Stimulated activated CD8-positive, alpha-beta memory T cell treated with anti-CD3 and anti-CD28 coated beads, Interleukin-7, amount 100 ng/mL, for 48 hours (primary cell): ENCODE measurements at regions not wholly inside any gene's neighbourhood (a gene's known extent, or its start where the extent isn't known, plus 50 kb on each side); places are given as distances from the start of the nearest gene placed in this dataset.

Experiments used
- DNase-seq, 2 donors: peaks; one replicate each; pipeline ENCODE4 v3.0.0-alpha.2; 2020; ENCODE audit warnings: low read depth in 1 of 2; ENCODE audit errors: extremely low read depth in 1 of 2

DNA sequence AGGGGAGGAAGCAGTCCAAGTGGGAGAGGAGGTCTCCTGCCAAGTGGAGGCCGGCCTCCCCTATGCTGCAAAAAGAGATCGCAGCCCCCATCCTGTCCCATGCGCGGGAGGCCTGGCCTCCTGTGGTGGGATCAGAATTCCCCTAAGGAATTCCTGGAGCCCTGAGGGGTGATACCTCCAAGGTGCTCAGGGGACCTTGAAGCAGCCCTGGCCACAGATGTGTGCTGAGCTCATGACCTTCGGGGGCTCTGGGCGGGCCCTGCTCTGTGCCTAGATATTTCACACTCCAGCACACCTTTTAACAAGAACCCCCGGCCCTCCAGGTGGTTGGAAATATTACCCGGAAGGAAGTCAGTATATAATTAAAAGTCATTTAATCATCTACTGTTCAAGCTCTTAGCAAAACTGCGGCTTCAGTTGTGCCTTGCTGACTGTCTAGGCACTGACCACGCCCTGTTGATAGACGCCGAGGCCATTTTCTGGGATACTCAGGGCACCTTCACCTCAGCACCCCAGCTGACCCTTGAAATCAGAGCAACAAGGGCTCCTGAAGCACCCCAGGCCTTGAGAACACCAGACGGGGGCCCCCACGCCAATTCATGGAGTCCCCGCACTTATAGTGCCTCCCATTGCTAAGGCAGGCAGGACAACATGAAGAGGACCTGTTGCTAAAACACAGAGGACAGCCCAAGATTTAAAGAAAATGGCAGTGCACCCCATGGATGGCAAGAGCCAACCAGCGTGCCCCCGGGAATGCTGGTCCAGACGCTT is 119.1 kb downstream of the NDUFA10 start:
- DNase-seq, result no peak

DNA sequence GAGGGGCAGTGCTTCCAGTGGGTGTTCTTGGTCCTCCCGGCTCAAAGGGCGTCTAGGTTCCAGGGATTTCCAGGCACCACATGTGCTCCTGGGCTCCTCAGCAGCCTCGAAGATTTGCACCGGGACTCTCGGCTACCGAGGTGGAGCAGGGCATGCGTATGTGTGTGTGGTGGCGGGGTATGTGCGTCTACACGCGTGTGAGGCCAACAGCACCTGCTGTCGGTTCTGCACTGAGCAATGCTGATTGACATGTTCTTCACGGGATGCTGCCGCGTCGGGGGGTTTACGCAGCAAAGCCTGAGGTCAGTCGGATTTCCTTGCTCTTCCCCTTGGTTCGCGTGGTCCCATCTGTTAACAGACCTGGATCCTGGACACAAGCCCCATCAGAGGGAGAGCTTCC is 119.8 kb downstream of the NDUFA10 start:
- no peak for DNase-seq

DNA sequence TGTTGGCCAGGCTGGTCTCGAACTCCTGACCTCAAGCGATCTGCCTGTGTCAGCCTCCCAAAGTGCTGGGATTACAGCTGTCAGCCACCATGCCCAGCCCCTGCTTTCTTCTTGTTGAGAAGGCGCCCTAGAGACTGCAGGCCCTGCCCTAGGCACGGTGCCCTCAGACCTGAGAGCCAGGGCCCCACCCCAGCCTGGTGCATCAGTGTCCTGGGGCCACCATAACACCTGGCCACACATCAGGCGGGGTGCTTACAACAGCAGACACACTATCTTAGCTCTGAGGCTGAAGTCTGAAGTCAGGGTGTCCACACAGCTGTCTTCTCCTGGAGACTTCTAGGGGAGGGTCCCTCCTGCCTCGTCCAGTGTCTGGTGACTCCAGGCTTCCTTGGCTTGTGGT is 120.6 kb downstream of the NDUFA10 start:
- DNase-seq, result no peak

DNA sequence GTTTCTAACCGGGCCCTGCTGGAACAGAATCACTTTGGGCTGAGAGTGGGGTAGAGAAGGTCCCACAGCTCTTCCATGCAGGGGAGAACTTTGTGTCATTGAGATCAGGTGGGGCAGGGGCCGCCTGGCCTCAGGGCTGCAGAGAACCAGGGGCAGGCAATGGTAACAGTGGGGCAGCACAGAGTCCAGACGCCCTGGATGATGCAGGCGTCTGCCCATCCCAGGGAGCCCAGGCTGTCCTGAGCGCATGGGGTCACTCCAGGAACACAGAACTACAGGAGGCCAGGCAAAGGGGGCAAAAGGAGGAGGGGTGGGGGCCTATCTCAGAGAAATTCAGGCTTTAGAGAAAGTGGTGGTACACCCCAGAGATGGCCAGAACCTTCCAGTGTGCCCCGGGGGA is 121.3 kb downstream of the NDUFA10 start:
- no peak for DNase-seq

DNA sequence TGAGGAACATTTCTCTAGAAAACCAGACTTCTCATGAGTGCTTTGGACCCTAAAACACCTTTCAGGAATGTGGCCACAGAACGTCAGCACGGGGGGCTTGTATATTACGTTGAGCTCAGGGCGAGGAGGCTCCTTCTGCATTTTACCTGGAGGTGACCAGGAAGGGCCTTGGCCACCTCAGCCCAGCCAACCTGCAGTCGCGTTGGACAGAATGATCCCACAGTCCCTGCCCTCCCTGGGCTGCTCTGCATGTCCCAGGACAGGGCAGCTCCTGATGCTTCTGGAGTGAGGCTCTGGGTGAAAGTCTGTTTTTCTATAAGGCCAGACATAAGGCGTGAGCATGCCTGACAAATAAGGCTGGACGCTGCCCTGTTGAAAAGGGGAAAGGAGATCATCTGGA is 121.9 kb downstream of the NDUFA10 start:
- no peak for DNase-seq

DNA sequence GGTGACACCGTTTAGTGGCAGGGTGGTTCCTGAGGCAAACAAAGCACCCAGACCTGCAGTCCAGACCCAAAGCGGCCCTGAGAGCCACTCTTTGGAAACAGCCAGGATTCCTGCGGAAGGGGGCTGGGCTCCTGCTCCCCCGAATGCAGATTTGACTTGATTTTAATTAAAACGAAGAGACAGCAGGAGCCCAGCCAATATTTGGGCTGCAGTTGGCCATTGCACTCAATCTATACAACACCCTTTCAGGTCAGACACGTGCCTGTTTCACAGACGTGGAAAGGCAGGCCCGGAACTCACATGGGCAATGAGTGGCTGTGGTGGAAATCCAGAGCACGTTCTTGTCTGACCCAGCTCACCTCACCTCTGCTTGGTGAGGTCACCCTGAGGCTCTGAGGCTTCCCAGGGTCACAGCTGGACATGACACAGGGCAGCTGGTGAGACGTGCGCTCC is 122.4 kb downstream of the NDUFA10 start:
- no peak for DNase-seq

DNA sequence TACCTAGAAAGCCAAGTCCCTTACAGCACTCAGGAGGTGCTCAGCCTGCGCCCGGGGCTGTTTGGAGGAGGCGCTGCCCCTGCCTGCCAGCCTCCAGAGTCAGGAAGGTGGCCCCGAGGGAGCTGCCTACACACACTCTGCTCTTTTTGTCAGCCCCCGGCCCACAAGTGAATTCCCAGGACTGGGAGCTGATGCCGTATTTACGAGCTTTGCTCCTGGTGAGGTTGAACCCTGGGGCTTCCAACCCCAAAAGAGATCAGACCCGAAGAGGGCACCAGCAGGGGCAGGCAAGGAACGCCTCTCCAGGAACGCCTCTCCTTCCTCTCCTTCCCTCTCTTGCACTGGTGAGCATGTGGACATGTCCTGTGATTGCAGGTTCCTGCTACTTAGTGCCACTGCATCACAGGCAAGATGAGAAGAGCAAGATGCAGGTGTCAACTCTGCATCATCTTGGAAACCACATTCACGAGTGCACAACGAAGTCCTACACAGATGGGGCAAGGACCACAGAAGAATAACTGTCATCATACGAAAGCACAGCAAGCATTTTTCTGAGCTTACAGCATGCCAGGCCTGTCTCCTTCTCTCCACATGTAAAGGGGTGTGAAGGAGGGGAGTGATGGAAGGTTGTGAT is 126.7 kb downstream of the NDUFA10 start:
- DNase-seq, result no peak

DNA sequence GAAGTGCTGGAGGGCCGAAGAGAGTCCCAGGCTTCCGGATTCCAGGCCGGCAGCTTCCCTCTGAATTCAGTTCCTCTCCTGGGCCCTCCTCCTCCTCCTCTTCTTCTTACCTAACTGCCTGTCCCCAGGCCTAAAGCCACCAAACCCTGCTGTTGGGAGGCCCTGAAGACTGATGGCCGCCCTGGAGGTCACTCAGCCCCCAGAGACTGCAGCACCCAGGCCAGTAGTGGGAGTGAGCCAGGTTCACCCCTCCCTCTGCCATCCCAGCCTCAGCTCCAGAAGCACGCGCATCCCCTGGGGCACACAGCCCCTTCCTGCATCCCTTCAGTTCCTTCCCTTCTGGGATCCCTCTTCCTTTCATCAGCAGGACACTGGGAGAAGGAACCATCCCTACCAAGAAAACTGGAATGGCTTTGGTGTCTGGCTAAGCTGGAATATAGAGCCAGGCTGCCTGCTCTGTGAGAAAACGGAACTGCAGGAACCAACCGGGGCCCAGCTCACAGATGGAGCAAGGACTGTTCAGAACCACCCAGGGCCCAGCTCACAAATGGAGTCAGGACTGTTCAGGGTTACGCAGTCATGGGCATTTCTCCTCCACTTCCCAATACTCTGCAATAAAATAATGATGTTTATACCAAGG is 127.4 kb downstream of the NDUFA10 start:
- no peak for DNase-seq

DNA sequence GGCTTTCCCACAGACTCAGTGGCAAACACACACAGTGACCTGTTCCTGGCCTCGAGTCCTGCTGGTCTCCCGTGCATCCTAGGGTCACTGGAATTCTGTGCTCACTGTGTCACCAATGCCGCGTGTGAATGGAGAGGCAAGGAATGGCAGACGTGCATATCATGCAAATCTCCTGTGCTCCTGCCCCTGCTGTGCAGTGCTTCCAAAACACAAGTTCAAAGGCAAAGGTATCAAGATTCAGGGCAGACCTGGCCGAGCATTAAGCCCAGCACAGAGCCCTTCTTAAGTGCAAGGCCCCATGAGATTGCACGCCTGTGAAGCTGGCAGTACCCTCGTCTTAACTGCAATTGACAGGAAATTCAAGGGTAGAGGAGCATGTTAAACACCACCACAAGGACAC is 129.1 kb downstream of the NDUFA10 start:
- DNase-seq, result no peak

DNA sequence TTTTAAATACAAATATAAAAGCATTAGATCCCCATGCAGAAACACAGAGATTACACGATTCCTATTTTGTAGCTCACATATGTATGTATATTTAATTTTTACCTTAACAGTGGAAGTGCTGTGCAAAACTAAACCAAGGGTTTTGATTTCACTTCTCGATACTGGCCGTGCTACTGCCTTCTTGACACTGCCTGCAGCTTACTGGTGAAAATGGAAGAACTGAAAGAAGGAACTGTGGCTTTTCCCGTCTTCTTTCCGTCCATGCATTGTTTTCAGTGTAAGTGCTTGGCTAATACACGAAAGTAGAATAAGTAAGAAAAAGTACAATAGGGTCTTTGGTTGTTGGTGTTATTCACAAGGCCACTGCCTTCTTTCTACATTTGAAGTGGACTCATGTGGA is 129.5 kb downstream of the NDUFA10 start:
- no peak for DNase-seq

DNA sequence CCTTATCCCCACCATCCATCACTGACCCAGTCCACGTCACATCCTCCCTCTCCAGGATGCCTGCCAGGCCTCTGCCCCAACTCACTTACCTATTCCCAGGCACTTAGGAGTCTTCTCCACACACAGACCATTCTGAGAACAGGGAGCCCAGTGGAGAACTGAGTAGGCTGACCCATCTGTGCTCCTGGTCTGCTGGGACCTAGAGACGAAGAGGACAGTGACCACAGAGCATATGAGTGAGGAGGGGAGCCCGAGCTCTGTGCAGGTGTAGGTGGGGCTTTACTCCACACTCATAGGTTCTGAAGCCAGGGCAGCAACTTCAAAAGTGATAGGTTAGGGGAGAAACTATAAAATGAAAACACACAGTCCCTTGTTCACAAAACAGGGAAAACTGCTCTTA is 130.0 kb downstream of the NDUFA10 start:
- no peak for DNase-seq

DNA sequence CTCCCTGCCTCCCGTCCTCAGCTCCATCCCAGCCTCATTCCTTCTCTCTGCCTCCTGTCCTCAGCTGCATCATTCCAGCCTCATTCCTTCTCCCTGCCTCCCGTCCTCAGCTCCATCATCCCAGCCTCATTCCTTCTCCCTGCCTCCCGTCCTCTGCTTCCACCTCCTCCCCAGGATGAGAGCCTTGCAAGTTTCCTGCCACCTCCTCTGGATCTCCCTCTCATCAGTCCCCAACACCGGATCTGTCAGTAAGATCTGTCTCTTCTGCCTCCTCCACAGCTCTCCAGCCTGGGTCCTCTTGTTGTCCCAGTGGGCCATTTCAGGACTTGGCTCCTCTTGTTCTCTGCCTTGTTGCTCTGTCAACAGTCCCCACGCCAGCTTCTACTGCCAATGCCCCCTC is 130.9 kb downstream of the NDUFA10 start:
- DNase-seq, result no peak

DNA sequence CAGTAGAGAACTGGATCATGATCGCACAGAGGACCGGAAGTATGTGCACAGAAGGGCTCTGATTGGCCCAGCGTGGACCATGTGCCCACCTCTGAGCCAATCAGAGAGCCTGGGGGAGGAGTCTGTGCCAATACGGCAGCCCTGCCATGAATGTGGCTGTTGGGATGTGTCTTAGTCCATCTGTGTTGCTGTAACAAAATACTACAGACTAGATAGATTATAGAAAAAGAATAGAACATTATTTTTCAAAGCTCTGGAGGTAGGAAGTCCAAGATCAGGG is 132.0 kb downstream of the NDUFA10 start:
- DNase-seq, result no peak

DNA sequence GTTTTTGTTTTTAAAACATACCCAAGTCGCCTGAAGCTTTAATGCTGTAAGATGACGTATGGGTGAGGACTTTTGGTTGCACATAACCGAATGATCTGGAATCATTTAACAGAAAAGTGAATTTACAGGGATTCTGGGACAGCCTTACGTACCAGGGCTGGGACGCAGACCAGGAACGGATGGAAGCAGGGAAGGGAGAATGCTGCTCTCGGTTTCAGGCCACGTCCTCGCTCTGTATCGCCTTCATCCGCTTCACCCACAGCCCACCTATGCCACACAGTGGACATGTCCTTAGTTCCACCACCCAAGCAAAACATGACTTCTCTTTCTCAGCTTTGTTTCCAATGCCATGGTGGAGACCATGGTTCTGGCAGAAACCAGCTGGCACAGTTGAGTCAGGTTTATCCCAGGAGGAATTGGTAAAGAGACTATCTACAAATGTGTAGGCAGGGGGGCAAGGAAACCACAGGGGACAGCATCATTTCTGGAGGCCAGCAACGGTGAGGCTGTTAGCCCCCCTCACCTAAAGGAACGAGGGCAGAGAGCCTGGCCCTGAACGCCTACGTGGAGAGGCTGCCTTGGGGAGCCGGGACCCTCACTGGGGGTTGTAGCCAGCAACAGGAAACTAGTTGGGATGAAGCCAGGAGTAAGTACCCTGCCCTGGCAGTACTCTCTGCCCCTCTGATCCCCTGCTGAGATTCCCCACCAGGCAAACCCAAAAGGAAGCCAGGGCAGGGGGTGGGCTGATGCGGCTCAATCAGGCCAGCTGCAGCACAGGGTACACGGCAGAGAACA is 132.5 kb downstream of the NDUFA10 start:
- no peak for DNase-seq

DNA sequence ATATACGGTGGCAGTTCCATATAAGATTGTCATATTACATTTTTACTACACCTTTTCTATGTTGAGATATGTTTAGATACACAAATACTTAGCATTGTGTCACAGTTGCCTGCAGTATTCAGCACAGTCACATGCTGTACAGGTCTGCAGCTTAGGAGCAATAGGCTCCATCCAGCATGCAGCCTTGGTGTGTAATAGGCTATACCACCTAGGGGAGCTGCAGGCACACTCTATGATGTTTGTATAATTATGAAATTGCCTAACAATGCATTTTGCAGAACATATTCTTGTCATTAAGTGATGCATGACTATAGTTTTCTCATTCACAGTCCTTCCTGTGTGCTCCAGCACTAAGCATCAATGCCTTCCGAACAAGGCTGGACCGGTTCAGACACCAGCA is 133.4 kb downstream of the NDUFA10 start:
- no peak for DNase-seq

DNA sequence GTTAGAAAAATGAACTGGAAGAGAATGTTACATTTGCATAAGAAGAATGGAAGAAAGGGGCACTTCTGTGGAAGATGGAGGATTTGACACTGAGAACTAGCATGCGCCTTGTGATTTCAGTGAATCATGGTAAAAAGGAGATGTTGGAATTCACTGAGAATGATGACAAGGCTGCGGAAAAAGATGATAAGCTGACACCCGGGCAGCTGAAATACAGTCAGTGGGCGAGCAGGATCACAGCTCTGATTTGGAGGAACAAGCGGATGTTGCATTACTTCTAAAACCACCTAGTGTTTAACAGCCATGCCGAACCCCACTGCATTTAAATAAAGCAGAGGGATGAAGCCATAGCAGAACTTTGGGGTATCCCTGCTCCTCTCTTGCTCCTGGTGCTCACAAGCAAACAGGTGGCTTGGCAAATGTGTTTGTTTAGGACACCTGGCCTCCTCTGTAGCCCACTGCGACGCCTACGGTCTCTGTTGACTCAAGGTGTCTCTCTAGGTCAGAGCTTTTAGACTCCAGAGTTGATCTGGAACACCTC is 134.9 kb downstream of the NDUFA10 start:
- DNase-seq, result no peak

DNA sequence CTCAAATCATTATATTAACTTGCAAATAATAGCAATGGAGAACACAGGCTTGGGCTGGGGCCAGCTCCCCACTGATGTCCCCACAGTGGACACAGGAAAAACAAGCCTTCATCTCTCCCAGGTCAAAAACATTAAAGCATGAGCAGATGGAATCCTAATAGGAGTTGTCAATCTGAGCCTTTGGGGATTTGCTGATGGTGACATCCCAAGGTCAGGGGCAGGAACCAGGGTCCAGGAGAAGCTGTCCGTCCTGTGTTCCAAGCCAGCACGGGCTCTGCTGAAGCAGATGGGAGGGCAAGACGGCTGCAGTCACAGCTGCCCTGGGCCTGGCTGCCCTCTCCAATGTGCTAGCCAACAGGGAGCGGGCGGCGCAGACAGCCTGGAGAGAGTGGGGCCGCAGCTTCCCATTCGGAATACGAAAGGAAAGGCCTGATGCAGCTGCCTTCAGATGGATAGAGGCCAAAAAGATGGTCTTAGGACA is 135.5 kb downstream of the NDUFA10 start:
- no peak for DNase-seq

DNA sequence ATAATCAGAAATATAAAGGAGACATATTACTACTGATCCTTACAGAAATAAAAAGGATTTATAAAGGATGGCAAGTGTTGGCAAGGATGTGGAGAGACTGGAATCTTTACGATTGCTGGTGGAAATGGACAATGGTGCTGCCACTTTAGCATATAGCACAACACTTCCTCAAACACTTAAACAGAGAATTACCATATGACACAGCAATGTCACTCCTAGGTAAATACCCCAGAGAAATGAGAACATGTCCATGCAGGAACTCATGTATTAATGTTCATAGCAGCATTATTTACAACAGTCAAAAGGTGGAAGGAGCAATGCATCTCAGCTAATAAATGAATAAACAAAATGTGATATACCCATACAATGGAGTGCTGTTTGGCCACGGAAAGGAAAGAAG is 137.5 kb downstream of the NDUFA10 start:
- DNase-seq, result no peak

DNA sequence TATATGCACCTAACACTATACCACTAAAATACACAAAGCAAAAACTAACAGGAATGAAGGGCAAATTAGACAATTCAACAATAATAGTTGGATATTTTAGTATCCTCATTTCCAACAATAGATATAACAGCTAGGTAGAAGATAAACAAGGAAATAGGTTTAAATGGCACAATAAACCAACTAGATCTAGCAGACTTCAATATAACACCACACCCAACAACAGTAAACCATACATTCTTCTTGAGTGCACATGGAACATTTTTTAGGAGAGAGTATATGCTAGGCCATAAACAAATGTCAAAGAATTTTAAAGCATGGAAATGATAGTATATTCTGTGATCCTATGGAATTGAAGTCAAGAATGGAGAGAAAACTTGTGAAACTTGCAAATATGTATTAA is 138.4 kb downstream of the NDUFA10 start:
- no peak for DNase-seq

DNA sequence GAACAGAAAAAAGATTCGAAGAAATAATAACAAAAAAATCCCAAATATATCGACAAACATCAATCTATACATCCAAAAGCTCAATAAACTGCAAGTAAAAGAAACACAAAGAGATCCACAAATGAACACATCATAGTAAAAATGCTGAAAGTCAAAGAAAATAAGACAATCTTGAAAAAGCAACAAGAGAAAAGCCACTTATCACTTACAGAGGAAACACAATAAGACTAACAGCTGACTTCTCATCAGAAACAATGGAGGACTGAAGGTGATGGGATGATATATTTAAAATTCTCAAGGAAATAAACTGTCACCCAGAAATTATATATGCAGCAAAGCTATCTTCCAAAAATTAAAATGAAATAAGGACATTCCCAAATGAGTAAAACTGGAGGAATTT is 140.3 kb downstream of the NDUFA10 start:
- no peak for DNase-seq

DNA sequence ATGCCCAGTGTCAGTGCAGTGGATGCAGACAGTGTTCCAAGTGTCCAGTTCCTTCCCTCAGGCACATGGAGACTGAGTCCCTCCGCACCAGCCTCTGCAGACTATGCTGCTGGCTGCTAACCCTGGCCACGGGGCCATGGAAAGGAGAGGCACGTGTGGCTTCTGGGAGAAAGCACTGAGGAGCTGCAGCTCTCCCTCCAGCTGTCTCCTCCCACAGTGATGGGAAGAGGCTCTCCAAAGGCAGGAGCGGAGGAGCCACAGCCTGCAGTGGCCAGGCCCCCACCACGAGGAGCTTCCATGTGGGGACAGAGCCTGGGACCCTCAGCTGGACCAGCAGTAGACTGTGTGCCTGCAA is 141.1 kb downstream of the NDUFA10 start:
- no peak for DNase-seq
